ENCODE measurements at regions not wholly inside any gene's neighbourhood (a gene's known extent, or its start where the extent isn't known, plus 50 kb on each side); places are given as distances from the start of the nearest gene placed in this dataset.

DNA sequence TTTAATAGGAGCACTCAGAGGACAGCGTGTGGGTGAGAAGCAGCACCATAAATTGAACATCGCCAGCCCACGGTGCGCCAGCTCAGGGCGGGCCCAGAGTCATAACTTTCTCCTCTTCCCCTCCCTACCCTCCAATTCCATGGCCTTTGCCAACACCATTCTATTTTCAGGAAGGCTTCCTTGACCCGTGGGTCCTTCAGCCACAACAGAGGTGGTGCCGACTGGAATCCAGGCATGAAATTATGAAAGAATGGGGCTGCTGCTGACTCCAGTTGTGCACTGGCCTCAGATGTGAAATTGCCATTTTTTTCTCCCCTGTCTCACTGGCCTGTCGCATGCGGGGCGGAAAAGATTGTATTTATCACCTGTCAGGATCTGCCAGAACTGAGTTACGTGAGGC, 345.9 kb downstream of the MIAT start:
- DNase-seq (ENCODE audit: missing footprints) (no peak), ATAC-seq (no peak)
- intact Hi-C loops (cut with DNase I) = no loop called here

DNA sequence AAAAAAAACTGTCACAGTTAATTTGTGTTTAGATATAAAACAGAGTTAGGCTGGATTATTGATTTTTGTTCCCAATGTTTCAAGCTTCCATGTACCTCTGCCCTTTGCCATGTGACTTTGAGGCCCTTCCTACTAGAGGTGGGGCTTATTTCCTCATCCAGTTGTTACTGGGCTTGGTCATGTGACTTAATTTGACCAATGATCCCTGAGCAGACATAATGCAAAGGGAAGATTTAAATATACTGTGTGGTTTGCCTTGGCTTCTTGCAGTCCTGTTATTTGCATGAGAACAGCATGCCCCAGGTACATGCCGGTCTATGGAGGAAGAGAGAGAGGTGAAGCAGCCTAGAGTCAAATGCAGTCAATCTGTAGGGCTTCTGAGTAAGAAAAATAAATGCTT, 347.0 kb downstream of the MIAT start:
- DNase-seq (ENCODE audit: missing footprints) = no peak
- intact Hi-C loops (cut with DNase I) = no loop called here
- no peak for ATAC-seq

DNA sequence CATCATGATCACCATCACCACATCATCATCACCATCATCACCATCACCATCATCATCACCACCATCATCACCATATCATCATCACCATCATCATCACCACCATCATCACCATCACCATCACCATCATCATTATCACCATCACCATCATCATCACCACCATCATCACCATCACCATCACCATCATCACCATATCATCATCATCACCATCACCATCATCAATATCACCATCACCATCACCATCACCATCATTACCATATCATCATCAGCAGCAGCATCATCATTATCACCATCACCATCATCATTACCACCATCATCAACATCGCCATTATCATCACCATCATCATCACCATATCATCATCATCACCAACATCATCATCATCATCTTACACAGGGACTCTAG, 351.1 kb downstream of the MIAT start:
- no peak for DNase-seq (ENCODE audit: missing footprints)
- ATAC-seq = no peak
- intact Hi-C loops (cut with DNase I) = no loop called here

DNA sequence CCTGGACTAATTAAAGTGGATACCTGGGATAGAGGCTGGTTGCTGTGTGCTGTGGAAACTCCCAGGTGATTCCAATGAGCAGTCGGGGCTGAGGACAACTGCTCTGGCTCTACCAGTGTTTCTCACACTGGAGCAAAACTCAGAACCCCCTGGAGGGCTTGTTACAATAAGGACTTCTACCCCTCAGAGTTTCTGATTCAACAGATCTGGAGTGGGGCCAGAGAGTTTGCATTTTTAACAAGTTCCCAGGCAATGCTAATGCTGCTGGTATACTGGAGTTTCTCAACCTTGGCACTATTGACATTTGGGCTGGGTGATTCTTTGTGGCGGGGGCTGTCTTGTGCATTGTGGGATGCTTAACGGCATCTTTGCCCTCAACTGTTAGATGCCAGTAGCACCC, 353.7 kb downstream of the MIAT start:
- ATAC-seq (no peak), DNase-seq (ENCODE audit: missing footprints) (no peak)
- intact Hi-C loops (cut with DNase I) = no loop called here

DNA sequence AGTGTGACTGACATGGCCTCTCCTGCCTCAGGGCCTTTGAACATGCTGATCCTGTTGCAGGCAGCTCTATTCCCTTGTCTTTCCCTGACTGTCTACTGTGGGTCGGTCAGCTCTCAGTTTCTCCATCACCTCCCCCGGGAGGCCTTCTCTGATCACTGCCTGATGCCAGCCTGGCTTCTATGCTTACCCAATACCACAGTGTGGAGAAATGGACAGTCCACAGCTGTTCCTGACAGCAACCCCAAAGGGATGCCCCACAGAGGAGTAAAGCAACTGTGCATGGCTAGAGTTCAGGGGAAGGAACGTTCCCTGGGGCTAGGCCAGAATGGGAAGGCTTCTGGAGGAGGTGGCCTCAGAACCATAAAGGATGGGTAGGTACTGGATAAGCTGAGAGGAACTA, 354.3 kb downstream of the MIAT start:
- intact Hi-C loops (cut with DNase I) = no loop called here
- DNase-seq (ENCODE audit: missing footprints) (no peak), ATAC-seq (no peak)

DNA sequence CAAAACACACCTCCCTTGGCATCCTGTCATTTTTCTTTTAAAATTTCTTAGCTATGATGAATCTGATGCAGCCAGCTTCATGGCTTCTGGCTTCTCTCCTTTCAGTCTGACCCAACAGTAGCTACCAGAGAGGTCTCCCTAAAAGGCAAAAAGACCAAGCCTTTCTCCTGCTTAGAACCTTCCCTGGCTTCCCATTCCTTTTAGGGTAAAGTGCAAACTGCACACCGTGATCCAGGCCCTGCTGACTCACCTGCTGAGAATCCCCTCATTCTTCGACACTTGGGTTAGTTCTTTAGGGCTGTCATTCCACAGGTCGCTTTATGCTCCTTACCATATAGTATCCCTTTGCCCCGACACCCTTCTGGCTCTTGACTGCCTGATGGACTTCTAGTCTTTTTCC, 362.4 kb downstream of the MIAT start:
- intact Hi-C loops (cut with DNase I) = no loop called here
- ATAC-seq = no peak

DNA sequence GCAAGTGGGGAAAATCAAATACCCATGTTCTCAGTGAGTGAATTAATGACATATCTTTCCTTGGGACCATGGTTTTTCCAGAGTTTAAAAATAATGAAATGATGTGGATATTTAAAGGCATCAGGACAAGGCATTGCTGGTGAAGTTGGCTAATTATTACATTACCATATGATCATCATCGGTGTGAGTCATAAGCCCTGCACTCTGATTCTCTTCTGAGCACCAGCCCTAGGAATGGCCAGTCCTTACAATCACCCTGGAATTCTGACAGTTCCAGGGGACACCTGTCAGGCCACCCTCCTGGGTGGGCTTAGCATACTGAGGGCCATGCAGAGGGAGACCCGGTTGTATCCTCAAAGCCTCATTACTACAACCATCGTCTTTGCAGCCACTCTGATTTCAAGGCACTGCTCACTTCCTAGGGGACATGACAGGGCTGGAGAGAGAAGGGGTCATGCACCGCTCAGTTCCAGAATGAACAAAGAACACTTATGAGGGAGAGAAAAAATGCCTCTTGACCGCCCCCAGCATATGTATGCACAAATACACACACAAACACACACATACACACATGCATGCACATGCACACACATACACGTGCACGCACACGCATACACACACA, 365.0 kb downstream of the MIAT start:
- DNase-seq (ENCODE audit: missing footprints) (no peak), ATAC-seq (no peak)
- intact Hi-C loops (cut with DNase I) = no loop called here

More for the DNA sequence above, 362.4 kb downstream of the MIAT start:
- no peak for DNase-seq (ENCODE audit: missing footprints)

DNA sequence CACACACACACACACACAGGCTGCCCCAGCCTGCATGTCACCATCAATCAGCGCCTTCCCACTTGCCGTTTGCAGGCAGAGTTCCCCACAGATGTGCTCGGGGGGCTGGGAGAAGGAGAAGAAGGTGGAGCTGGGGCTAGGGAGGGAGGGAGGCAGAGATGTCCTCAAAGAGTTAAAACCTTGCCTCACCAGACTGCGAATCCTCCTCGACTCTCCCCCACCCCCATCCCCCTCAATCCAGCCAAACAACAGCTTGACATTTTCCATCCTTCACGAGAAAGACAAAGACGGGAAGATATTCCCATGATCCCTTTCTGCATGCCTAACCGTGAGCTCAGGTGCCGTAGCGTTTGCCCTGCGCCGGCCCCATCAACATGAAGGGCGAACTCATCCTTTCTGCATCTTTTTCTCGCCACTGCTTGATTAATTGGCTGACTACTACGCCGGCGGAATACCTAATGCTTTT, 365.5 kb downstream of the MIAT start:
- intact Hi-C loops (cut with DNase I) = no loop called here
- ATAC-seq = no peak

DNA sequence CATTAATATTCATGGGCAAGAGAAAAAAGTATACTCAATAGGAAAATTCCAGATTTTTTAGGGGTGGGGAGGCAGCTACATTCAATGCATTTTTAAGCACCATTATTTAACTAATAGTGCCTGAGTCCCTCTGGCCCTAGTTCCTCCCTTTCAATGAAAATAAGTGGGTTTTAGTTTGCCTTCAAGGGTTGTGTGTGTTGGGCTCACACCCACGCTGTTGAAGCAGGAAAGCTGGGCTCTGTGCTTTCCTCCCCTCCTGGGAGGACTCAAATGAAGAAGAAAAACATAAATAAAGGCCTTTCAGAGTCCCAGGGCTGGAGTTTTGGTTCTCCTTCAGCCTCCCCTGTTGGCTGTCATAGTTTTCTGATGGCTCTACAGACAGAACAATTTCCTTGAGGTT, 366.2 kb downstream of the MIAT start:
- intact Hi-C loops (cut with DNase I) = no loop called here
- ATAC-seq = no peak
- DNase-seq (ENCODE audit: missing footprints) = no peak

More for the DNA sequence above, 365.5 kb downstream of the MIAT start:
- DNase-seq (ENCODE audit: missing footprints) = no peak

DNA sequence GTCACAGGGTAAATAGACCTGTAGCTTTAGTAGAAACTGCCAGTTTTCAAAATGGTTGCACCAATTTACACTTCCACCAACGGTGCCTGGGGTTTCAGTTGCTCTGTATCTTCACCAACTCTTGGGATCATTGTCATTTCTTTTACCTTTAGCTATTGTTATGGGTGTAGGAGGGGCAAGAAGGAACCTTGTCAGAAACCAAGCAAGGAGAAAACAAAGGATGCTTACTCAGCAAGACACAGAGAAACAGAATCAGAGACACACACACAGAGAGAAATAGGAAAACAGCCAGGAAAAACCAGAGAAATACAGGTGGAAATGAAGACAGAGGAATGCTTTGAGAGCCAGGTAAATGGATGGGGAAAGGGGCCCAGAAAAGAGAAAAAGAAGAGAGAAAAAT, 367.6 kb downstream of the MIAT start:
- intact Hi-C loops (cut with DNase I) = no loop called here

DNA sequence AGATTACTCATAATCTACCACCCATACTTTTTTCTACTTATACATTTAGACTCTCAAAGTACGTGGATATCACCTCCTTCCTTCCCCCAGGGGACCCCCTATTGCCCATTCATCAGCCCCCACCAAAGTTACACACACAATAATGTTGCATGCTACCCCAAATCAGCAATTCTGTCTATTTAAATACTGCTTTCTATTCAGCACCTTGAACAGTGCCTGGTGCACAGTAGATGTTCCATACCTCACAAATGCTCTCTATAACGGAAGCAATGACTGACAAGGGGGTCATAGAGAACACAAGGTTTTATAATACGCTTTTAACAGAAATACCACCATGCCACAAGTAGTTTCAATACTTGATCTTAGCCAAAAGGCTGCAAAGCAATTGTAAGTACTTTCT, 370.7 kb downstream of the MIAT start:
- ATAC-seq = no peak
- no peak for DNase-seq (ENCODE audit: missing footprints)
- intact Hi-C loops (cut with DNase I) = no loop called here

More for the DNA sequence above, 367.6 kb downstream of the MIAT start:
- DNase-seq (ENCODE audit: missing footprints) (no peak), ATAC-seq (no peak)

DNA sequence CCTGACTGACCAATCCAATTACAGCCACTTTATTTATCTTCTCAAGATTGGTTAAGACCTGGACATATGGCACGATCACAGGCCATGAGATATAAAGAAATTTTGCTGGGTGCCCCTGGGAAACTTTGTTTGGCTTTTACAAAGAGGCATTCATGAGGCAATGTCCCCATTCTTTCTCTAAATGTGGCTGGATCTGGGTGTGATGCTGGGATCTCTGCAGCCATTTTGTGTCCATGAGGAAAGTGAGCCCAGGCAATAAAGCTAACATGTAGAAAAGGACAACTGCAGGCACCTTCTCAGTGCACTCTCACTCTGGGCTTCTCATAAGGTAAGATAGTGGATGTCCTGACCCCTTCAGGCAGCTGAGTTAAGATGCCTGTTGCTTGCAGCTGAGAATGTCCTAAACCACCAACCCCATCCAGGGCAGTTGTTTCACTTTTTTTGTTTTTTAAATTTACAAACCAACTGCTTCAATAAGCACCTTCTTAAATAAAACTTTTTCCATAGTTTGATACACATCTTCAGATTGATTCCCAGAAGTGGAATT, 372.3 kb downstream of the MIAT start:
- intact Hi-C loops (cut with DNase I) = no loop called here
- ATAC-seq = no peak
- no peak for DNase-seq (ENCODE audit: missing footprints)

DNA sequence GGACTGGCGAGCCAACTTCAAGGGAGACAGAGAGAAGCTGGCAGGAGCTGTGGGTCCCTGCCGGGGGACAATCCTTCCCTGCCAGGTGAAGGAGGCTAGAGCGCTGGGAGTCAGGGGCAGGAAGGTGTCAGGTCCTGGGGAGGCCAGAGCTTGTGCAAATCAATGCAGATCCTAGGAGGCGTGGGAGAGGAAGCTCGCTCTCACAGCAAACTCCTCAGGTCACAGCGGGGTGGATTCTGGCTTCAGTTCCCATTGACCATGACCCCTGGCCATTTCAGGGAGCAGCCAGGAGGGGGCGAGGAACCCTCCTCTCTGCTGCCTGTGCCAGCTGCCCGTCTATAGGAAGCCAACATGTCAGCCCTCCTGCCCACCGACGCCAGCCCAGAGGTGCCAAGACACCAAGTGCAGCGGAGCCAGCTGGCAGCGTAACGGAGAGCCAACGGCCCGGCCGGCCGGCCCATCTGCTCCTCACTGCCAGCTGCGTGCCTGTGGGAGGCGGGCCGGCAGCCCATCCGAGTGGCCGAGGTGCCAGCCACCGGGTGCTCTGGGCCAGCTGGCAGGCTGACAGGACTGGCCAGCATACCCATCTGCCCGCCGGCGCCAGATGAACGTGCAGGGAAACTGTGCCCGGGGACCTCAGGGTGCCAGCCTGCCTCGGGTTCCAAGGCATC, 374.8 kb downstream of the MIAT start:
- intact Hi-C loops (cut with DNase I) = no loop called here
- DNase-seq (ENCODE audit: missing footprints) (no peak), ATAC-seq (peak; percentile 46)

DNA sequence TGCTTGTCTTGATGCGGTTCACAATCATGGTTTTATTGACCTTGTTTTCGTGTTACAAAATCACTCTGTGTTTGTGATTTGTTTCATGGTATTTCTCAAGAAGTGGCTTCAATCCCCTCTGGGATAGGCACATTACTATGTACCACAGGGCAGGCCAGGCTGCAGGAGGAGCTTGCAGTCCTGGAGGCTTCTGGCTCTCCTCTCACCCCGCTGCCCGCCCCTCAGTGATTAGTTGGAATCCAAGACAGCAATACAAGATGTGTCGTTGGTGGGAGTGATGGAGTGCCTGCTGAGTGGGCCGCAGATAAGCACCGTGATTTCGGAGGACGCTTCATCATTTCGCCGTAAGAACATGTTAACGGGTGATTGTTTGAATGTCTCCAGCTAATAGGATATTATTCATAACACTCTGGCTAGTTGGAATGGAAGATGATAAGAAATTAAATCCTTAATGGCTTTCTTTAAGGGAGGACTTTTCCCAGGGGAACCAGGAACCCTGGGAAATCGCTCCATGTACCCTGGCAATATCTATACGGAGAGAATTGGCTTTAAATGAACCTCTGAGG, 384.4 kb downstream of the MIAT start:
- ATAC-seq = no peak
- intact Hi-C loops (cut with DNase I) = no loop called here

DNA sequence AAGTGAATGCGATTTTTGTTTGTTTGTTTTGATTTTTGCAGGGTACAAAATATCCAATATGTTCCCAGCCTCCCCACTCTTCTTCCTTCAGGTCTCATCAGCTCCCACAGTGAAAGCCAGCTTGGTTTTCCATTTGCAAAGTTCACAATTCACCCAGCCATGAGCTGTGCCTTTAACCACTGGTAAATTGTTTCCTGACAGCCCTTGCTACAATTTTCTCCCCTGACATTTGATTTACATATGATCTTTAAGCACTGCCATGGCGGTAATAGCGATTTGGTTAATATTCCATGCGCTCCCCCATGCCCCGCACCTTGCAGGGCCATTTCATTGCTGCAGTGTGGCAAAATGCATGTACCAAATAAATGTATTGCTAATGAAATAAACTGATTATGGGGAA, 385.9 kb downstream of the MIAT start:
- DNase-seq (ENCODE audit: missing footprints) (no peak), ATAC-seq (no peak)
- intact Hi-C loops (cut with DNase I) = no loop called here

More for the DNA sequence above, 384.4 kb downstream of the MIAT start:
- no peak for DNase-seq (ENCODE audit: missing footprints)

DNA sequence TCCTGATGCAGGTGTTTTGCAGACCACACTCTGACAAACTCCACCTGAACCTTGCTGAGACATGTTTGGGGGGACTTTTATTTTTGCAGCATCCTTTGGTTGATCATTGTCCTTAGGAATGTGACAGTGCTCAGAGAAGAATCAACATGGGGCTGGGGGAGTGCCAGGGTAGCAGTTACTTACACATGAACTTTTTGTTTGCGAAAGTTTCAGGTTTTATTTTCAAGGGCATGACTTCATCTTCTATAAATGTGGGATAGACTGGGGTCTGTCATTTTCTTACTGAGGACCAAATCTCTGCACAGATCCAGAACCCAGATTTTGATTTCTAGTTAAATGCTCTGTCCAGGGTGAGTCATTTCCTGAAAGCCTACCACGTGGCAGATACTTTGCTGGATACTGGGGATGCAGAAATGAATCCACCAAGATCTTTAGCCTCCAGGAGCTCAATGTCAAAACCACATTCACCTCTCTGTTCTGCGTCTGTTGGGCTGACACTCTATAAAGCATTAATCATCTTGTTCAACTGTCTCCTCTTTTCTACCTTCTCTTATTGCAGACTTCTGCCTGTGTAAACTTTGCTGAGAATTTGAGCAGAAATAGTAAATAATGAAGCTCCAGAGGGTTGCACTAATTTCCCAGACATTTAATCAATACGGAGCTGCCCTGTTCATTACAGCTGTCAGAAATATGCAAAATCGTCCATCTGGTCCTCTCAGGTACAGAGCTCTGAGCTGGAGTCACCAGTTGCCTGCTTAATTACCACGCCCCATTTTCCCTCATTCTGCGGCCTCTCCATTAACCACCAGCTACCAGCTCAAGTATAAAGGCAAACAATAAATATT, 387.9 kb downstream of the MIAT start:
- ATAC-seq = no peak
- DNase-seq (ENCODE audit: missing footprints) = no peak
- intact Hi-C loops (cut with DNase I) = no loop called here

DNA sequence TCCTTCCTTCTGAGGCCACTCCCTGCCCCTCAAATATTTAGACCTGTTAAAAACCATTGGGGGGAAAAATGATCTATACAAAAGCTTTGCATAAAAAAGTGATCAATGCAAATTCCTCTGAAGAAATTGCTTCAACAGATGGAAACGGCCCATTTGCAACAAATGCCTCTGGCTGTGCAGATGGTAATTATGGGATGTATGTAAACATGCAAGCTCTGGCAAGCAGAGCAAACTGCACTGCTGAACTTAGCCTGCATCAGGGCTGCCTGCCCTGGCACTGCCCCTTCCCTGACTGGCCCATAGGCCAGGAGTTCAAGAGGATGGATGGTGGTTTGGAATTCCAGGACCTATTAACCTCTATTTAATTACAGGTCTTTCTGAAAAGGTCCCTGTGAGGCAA, 388.7 kb downstream of the MIAT start:
- intact Hi-C loops (cut with DNase I) = no loop called here

DNA sequence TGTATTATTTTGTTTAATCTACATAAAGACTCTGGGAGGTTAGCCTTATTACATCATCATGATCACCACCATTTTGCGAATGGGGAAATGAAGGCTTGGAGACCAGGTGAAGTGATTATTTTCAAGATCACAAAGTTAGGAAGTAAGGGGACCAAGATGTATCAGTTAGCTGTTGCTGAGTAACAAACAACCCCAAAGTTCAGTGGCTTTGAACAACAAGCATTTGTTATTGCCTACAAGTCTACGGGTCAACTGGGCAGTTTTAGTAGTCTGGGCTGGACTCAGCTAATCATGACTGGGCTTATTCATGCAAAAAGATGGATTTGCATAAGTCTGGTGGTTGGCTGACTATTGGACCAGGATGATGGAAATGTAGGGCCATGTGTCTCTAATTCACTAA, 389.2 kb downstream of the MIAT start:
- DNase-seq (ENCODE audit: missing footprints) = no peak
- no peak for ATAC-seq
- intact Hi-C loops (cut with DNase I) = no loop called here

More for the DNA sequence above, 388.7 kb downstream of the MIAT start:
- DNase-seq (ENCODE audit: missing footprints) (no peak), ATAC-seq (no peak)

DNA sequence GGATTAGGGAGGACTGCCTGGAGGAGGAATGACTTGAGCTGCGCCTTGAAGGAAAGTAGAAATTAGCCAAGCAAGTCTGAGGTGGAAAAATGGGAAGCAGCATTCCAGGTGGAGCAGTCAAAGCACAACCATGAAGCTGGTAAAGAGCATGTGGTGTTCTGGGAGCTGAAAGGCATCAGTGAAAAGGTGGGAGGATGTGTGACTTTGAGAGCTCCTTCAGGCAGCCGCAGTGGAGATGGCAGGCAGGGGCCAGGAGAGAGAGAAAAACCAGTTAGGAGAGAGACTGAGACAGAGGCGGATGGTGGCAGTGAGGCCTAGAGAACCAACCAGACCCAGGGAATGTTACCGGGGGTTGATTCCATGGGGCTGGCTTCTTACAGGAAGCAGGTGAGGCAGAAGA, 393.4 kb downstream of the MIAT start:
- intact Hi-C loops (cut with DNase I) = no loop called here
- ATAC-seq = no peak
- DNase-seq (ENCODE audit: missing footprints) = no peak

All from Right ventricle myocardium inferior (tissue), 1 donor.